GM19238 (cell line): ENCODE measurements at regions not wholly inside any gene's neighbourhood (a gene's known extent, or its start where the extent isn't known, plus 50 kb on each side); places are given as distances from the start of the nearest gene placed in this dataset.
"Not testable (repeated sequence)": the region's sequence is repeated elsewhere in the genome, so short reads cannot be mapped to it uniquely, and the experiment has no call there.

Experiments used
- DNase-seq: peaks from one replicate; pipeline ENCODE4 v3.0.0; 2011; ENCODE audit warnings: low spot score; ENCODE audit not compliant: insufficient read length

DNA sequence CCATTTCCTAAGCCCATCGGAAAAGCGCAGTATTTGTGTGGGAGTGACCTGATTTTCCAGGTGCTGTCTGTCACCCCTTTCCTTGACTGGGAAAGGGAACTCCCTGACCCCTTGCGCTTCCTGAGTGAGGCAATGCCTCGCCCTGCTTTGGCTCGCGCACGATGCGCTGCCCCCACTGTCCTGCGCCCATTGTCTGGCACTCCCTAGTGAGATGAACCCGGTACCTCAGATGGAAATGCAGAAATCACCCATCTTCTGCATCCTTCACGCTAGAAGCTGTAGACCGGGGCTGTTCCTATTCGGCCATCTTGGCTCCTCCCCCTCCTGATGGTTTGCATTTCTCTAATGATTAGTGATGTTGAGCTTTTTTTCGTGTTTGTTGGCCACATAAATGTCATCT lies 349.3 kb upstream of the GBE1 start:
- not testable (repeated sequence) for DNase-seq

DNA sequence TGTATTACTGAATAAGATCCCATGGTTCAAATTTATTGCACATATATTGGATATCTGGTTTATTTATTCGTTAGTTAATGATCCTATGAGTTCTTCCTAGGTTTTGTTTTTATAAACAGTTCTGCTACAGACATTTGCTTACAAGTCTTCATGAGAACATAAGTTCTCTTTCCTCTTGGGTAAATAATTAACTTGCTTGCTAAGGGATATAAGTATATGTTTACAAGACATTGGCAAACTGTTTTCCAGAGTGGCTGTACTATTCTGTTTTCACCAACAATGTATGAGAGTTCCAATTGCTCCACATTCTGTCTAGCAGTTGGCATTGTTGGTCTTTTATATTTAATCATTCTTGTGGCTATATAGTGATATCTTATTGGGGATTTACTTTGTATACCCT lies 341.8 kb upstream of the GBE1 start:
- DNase-seq: no peak

DNA sequence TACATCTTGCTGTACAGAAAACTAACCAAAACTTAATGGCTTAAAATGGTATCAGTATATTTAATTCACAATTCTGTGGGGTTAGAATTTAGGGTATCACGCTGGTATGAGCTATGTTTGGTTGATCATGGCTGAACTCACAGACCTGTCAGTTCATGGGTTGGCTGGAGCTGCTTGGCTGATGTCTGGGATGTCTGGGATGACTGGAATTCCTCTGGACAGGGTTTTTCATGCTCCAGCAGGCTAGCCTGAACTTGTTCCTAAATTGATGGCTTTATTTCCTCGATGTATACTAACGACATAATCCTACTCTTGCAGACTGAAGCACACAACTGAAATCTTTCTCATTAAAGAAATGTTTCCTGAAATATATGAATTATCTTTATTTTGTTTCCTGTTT lies 338.9 kb upstream of the GBE1 start:
- DNase-seq: no peak

DNA sequence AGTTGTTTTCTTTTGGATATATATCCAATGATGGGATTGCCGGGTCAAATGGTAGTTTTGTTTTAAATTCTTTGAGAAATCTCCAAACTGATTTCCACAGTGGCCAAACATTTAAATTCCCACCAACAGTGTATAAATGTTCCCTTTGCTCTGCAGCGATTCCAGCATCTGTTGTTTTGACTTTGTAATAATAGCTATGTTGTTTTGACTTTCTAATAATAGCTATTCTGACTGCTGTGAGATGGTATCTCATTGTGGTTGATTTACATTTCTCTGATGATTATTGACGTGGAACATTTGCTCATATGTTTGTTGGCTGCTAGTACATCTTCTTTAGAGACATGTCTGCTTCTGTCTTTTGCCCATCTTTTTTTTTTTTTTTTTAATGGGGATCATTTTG lies 332.2 kb upstream of the GBE1 start:
- no peak for DNase-seq

DNA sequence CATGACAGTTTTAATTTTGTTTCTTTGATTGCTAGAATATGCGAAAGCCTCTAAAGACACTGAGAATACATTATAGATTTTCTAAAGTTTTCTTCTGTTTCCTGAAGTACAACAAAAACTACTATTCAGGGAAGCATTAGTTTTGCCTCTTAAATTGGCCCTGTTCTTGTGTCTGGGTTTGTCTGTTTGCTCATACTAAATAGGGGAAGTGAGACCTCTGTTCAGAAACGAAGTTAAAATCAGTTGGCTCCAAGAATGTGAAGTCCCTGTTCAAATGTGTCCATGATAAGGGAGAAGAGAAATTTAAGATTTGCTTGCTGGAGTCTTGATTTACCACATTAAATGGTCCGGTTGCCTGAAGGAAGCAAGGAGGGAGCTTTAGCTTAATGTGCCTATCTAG lies 327.3 kb upstream of the GBE1 start:
- no peak for DNase-seq

DNA sequence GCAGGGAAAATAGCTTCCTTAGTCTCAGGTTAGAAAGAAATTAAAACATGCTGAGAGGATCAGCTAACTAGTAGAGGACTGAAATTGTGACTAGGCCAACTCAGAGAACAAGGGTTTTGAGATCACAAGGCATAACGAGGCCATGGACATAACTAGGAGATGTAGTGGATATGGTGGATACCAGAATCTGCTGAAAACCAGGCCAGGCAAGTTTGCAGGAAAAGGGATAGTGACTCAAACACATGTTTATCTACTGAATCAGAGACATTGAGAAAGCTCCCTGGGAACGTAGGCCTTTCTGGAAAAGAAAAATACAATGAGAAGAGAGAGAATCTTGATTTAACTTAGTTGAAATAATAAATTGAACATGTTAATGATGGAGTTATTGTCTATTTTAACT lies 326.5 kb upstream of the GBE1 start:
- DNase-seq: no peak

DNA sequence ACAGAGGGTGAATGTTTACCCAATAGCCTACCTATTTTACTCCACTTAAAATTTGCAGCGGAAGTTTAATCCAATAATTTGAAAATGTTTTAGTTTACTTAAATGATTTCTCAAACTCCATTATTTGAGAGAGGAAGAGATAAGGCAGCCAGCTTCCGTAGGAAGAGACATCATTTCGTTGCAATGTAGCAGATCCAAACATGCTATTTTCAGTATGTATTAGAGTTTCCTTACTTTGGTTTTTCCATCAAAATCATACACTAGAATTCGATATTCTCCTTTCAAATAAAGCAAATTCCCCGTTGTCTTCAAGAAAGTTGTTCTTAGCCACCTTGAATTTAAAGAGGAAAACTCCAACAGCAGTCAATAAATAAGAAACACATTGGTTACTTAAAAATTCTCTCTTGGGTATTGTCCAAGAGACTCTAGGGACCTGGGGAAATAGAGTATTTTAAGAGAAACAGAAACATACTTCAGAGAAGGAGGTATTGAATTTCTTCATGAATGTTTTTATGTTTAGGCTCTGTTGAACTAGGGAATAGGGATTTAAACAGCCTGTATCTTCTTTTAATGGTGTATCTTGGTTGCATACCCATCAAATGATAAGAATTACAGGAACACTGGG lies 324.5 kb upstream of the GBE1 start:
- DNase-seq: no peak

DNA sequence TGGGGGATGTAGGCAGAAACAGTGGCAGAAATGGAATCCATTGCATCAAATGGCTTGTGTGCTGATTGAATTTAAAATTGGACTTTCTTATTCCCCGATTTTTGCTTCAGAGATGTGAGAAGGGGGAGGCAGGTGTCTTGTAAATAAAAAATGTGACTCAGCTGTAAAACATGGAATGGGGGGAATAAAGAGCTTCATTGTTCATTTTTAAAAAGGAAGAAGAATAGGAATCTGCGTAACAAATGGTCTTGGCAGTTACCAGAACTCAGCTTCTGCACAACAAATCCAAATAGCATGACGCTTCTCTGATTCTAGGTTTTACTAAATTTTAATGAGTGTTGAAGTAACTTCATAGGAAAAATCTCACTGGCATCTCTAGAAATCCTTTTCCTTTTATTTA lies 323.9 kb upstream of the GBE1 start:
- no peak for DNase-seq

DNA sequence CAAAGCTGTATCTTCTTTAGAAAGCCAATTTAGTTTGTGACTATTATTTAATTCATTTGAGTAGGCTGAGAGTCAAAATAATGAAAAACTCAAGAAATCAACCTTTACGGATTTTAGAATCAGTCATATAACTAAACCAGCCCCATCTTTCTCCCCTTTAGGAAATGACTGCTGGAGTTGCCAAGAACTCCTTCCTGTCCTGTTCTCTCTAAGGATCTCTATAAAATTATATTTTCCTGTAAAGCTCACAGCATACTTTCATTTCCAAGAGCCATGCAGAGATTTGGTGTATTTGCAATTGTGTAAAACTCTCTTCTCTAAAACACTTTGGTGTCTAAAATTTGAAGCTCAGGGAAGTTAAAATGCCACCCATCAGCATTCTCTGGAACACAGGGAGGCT lies 323.4 kb upstream of the GBE1 start:
- no peak for DNase-seq

DNA sequence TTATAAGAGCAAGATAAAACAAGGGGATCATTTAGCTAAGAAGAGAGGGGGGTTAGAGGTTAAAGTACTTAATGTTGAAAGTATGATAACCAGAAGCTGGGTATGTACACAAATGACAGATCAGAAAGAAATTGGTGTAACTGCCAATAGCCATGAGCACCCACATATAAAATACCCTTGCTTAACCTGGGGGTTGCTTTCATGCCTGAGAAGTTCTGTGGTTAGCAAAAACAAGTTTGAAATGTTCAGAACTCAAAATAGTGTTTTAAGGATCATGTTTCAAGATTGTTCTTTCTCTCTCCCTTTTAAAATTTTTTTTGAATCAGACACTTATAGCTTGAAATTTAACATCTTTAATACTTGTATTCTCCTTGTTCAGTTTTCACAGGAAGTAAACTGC lies 321.4 kb upstream of the GBE1 start:
- DNase-seq: no peak

DNA sequence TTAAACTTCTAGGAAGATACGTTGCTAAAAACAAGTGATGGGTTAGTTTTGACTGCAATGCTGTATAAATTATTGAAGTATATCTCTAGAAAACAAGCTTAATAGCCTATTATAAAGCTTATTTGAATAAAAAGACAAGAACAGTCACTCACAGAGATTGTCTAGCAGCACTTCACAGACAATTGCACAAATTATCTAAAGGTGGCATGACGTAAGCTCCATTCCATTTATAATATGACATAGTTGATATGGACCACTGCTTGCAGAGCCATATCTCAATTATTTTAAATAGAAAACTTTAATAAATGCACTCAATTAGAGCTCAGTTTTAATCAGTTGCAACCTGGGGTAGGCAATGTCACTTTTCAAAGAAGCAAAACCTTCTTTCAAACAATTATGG lies 319.9 kb upstream of the GBE1 start:
- no peak for DNase-seq

DNA sequence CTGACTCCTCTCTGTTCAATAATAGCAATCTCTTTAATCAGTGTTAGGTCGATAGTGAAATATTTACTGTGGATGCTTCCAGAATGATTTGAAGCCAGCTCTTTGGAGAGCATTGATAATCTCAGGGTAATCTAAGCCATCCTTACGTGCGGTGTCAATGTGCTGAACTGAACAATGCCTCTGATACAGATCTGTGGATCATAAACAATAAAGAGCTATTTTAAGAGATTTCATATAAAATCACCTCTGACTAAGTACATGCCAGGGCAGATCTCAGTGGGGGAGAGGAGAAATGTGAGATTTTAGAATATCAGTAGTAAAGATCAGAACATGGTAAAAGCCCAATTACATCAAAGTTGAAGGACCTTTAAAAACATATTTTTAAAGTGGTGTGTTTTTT lies 319.3 kb upstream of the GBE1 start:
- no peak for DNase-seq

DNA sequence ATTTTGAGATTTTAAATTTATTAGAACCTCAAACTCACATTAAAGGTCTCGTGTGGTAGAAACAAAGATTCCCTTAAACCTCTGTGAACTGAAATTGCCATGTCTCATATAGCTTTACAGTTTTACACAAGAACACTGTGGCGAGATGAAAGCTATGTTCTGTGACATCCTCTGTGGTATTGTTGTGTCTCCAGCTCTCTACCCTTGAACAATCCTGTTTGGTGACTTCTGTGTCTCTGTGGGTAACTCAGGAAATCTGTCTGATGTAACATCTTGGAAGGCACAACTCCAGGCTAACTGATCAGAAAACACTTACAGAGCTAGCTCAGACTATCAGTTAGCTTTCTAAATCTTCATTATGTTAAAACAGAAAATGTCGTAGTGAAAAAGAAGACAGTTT lies 318.8 kb upstream of the GBE1 start:
- no peak for DNase-seq

DNA sequence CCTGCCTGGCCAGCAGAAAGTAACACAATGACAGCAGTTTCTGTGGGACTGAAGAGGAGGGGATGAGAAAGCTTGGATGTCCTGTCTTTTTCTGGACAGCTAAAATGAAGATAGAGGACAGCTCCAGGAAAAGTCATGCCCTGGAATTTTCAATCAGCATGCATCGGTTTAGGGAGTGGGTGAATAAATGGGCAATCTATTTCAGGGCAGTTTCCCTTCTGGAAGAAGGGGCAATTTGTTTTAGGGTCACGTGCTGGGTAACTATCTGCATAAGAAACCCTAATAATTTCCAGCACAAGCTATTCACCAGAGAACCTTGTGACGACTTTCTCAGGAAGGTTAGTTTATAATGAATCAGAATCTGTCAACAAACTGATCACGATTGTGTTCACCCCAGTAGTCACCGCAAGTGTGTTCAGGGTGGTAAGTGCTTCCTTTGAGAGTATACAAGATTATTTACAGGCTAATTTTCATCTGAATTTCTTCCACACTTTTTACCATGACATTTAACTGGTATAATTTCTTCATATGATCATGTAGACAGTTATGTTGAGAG lies 318.0 kb upstream of the GBE1 start:
- no peak for DNase-seq

DNA sequence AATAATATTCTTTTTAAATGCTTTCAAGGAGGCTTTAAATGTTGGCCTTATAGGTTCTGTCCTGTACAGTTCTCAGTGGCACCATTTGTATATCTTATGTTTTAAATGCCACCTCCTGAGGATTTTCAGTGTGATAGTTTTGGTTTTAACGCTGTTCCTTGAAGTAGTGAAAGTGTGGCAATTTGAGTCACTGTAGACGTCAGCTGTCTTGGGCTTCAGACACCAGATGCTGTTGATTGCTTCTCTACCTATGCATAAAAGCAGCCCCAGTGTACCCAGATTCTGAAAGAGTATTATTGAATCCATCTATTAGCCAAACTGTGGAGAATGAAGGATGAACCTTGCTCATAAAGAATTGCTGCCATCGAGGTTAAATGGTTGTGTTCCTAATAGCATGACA lies 316.8 kb upstream of the GBE1 start:
- DNase-seq: no peak

DNA sequence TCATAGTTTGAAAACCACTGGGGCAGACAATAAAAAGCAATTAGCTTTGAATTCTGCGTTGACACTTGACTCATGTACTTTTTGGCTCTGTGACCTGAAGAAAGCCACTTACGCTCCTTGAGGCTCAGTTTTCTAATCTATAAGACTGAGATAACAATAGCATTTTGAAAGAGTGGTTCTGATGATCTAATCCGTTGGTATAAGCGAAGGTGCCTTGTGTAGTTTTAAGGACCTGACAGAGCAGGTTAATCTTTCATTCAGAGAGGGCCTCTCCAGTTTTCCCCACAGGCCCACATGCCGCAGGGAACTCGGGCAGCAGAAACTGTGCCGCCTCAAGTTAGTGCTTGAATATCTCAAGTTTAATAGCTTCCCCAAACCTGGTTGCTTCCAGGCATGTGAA lies 306.0 kb upstream of the GBE1 start:
- no peak for DNase-seq

DNA sequence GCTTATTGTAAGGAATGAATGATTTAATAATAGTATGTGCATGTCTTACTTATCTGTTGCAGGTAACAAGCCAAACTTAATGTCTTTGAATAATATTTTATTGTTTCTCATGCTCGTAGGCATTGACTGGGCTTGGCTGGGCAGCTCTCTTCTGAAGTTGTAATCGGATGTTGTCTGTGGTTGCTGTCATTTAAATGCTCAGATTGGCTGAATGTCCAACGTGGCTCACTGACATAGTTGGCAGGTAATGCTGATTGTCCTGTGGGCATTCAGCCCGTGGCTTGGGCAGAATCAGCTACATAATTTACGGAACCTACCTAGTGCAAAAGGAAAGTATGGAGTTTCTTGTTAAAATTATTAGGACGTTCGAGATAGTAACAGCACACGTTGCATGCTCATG lies 297.4 kb upstream of the GBE1 start:
- DNase-seq: no peak

DNA sequence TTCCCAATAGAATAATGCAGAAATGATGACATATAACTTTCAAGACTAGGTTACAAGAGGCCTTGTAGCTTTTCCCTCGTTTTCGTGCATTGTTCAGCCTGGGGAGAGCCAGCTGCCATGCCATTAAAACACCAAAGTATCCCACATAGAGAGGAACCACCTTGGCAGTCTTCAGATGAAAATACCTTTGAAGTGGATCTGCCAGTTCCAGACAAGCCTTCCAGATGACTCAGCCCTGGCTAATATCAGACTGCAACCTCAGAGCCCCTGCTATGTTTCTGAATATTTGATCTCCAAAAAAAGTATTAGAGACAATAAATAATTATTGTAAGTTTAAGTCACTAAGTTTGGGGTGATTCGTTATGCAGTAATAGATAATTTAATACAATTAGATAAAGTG lies 294.3 kb upstream of the GBE1 start:
- DNase-seq: no peak

DNA sequence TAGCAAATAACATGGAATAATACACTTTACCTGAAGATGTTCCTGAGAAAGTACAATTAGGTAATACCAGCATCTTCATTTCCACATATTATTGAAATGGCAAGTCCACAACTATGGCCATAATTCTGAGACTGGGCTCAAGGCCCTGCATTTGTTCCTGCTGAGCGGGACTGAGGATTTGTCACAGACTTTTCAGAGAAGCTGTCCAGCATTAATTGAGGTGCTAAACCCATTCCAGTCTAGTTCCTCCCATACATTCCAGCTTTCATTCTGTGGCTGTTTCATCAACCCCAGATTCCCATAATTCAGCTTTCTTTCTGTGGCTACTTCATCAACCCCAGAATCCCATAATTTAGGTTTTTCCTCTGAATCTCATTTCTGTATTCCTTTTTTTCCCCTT lies 293.4 kb upstream of the GBE1 start:
- DNase-seq: no peak

DNA sequence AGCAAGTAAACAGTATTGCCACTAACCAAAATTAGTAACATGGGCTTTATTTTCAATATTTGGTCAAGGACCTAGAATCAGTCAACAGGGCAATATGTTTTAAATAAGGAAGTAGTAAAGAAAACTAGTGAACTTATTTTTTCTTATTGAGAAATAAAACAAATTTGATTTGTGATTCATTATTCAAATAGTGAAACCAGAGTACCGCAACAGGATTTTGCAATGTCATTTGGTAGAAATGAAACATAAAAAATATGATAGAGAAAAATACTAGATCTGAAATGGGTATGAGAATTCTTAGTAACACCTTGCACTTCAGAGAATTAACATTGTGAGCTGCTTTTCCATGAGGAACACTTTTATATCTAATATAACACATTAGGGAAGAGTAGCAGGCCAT lies 291.8 kb upstream of the GBE1 start:
- no peak for DNase-seq

DNA sequence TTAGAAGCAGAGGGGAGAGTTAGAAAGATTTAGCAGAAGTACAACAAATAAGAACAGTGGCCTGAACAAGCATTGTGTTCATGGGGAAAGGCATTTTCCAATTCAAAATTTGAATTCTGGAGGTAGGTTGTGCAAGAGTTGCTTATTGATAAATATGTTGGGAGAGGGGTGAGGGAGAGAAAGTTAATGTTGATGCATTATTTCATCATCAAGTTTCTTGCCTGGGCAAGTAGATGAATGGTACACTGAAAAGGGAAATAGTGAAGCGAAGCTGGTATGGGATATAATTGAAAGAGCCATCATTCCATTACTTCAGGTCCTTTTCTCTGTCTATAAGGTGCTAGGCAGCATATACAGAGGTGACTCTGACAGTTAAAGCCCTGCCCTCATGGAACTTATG lies 288.9 kb upstream of the GBE1 start:
- DNase-seq: no peak

DNA sequence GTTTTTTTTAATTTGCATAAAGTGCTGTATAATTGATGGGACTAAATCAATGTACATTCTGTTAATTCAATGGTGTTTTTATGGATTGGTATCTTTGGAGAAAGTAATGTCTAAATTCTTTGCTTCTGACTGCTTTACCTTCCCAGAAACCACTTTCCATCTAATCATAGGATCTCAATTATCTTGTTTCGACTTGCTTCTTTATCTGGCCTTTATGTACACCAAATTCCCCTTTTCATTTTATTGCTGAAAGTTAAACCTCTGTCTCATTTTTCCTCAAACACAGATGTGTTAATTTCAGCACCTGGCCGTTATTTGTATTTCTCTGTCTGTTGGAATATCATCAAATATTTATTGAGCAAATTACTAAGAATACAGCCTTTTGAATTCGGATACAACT lies 287.3 kb upstream of the GBE1 start:
- no peak for DNase-seq

DNA sequence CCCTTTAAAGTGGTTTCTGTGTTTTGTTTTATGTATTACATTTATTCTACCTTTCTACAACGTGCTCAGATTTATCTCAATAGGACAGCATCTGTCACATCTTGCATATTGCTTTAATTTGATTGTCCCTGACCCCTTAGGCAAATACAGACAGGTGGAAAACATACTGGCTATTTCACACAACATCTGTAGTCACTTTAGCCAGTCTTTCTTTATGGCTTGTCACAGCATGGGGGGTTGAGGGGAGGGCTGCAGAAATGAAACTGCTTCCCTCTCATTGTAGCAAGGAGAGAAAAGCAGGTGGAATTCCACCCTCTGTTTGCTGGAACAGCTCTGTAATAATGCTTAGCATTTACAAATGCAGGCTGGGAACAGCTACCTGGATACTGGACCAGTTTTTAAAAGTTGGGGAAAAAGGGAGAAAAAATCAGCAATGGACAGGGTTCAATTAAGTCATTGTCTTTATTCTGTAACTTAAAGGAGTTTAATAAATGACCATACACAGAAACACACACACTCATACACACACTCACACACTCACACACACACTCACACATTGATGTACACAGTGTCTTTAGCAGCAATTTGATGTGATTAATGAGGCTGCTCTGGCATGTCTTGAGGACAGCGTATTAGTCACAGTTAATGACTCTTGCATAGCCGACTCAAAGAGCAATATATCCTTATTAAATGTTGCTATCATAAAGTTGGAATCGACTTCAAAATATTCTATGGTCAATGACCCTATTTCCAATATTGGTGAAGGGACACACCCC lies 283.7 kb upstream of the GBE1 start:
- no peak for DNase-seq
